Left colon (tissue), 2 donors: ENCODE measurements at regions not wholly inside any gene's neighbourhood (a gene's known extent, or its start where the extent isn't known, plus 50 kb on each side); places are given as distances from the start of the nearest gene placed in this dataset.

Source experiments
- ATAC-seq: fragments of 200-7000 bp; cut with Tn5 transposase; one replicate; pipeline ENCODE4 v1.9.1; 2020; ENCODE audit warnings: mild to moderate bottlenecking, moderate library complexity
- DNase-seq, 2 donors: peaks; one replicate each; pipeline ENCODE4 v3.0.0-alpha.2; 2020
- intact Hi-C, 2 donors: fragments of 100-400 bp; cut with DNase I in 1 of 2; cut with micrococcal nuclease in 1 of 2; formaldehyde crosslinking; loops; one replicate each; pipeline versions ENCODE4 v1.11.2 to v1.14.0; 2022; cut with DNase I, micrococcal nuclease
- donor health status: DM: no; HTN: no; CAD: no.
- donor health status: DM: yes; HTN: yes; CAD: no.

DNA sequence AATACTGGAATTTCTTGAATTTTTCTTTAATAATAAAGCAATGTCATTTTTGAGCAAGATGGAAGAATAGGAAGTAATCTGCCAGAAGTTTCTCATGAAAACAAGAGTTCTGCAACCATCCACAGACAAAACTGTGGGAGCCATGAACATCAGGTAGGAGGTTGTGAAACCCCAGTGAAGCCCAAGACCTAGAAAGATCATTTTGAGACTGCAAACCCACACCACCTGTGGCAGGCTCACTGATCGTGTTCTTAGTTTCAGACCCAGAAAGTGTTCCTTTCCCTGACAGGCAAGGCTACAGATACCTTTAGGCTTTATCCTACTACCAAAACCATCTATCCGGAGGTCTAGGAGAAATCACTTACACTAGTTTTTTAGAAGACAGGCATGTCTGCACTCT, 2189.8 kb upstream of the PCDH20 start:
- no peak for ATAC-seq
- intact Hi-C loops, result no loop called here
- DNase-seq, result no peak

DNA sequence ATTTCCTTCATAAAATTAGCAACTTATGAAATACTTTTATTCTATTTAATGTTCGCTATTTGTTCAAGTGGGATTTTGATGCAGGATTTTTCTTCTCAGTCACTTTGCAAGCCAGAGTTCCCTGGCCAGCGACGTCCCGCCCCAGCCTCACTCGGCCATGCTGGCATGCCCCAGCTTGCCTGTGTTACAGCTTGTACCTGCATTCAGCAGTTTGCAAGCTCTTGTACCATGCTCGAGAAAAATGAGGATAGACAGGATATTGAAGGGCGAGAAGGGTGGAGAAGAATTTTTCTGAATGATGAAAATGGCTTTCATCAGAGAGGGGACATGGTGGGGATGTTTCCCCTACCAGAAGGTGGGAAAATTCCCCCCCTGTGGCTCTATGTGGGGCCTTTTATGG, 2180.2 kb upstream of the PCDH20 start:
- DNase-seq (no peak), ATAC-seq (no peak)
- intact Hi-C loops, result no loop called here

DNA sequence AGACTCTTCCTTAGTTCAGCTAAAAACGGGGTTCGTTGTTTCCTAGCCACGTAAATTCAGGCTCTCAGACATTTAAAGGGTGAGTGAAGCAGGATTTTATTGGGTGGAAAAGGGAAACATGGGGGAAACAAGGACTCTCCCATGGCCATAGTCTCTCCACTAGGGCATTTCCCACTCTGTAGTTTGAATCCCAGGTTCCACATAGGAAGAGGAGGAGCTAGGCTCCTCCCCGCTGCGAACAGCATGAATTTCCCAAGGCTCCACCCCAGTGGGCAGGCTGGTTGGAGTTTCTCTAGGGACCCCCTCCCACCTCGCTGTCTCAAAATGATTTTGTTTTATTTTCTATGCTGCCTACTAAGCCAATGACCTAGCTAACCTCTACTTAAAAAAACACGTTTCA, 2170.8 kb upstream of the PCDH20 start:
- intact Hi-C loops, result no loop called here
- no peak for ATAC-seq
- DNase-seq, result no peak

DNA sequence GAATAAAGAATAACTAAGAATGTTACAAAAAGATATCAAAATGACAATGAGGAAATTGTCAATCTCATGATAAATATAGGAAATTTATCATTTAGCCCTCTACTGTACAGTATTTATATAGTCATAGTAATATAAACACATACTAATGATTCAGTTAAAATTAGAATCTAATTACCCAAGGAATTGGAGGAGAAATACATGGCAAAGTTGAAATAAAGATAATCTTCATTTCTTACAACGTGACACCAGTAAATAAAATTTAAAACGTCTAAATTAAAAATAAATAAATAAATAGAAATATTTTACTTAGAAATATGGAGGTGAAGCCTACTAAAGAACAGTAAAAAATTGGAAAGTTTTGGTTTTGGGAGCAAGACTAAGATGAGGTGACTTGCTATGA, 2163.1 kb upstream of the PCDH20 start:
- DNase-seq, result no peak
- no peak for ATAC-seq
- intact Hi-C loops, result no loop called here

DNA sequence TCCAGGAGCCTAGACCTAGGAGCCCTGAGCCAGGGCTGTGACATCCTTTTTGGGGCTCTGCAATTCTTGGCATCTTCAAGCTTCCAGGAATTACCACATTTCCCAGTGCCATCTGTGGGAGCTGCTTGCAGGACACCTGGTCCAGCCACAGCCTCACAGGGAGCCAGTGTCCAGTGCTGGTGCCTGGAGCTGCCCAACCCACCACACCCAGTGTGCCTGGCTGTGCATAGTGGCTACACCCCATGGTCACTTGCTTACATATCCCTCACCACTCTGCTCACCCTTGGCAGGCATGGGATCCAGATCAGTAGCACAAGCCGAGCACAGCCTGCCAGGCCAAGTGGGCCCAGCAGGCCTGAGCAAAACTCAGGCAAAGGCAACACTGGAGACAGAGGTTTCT, 2151.4 kb upstream of the PCDH20 start:
- no peak for ATAC-seq
- DNase-seq, result no peak
- intact Hi-C loops, result no loop called here

DNA sequence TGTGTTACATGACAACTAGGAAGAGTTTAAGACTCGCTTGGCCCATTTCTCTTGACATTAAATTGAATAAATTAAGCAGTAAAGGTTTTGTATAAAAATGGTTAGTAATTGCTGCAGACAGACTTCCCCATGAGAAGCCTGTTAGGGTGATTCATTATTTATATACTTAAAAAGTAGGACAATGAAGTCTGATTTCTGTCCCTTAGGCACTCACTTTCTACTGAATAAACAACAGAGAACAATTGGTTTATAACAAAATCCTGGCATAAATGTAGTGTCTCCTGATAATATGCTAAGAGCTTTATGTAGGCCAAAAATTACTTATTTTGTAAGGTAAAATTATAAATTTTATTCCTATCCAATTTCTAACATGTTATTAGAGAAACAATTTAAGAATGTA, 2138.5 kb upstream of the PCDH20 start:
- DNase-seq, result no peak
- no peak for ATAC-seq
- intact Hi-C loops, result no loop called here

DNA sequence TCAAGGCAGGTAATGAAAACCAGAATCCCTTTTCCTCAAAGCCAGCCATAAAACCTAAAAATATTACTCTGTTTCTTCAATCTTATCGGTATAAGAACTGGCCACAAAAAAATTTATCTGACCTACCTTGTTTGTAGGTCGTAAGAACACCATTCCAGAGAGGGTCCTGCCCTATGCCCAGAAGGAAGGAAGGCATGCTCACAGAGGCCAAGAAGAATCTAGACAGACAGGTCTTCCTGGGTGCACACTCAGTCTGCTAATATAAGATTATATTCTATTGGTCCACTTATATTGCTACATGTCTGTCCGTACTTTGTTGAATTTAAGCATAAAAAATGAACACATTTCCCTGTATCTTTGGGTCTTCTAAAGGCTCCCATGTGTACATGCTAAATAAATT, 2136.1 kb upstream of the PCDH20 start:
- DNase-seq, result no peak
- no peak for ATAC-seq
- intact Hi-C loops, result no loop called here

DNA sequence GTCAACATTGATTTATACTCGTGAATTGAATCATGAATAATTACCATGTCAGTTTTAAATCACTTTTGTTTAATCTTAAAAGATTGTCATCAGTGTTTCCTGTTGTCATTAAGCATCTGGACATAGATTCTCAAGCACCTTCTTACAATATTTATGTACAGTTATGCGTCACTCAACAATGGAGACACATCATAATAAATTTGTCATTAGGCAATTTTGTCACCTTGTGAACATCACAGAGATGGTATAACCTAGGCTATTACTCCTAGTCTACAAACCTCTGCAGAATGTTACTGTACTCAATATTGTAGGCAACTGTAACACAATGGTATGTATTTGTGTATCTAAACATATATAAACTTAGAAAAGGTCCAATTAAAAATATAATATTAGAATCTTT, 2130.9 kb upstream of the PCDH20 start:
- no peak for ATAC-seq
- intact Hi-C loops, result no loop called here
- no peak for DNase-seq

DNA sequence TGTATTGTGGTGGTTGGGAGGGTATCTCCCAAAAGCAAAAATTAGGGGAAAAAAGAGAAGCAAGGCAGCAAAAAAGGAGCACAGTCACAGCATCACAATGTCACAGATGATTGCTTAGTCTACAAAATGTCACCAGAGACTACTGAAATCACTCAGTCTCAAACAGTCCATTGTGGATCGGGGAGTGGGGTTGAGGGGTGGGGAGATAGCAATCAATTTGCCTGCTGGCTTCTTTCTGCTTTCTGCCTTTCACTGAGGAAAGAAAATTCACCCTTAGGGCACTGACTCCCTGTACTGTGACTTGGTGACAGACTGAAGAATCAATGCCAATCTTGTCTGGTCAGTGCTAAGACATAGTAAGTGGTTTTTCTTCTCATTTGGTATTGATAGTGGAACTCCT, 2127.1 kb upstream of the PCDH20 start:
- DNase-seq (no peak), ATAC-seq (no peak)
- intact Hi-C loops, result no loop called here

DNA sequence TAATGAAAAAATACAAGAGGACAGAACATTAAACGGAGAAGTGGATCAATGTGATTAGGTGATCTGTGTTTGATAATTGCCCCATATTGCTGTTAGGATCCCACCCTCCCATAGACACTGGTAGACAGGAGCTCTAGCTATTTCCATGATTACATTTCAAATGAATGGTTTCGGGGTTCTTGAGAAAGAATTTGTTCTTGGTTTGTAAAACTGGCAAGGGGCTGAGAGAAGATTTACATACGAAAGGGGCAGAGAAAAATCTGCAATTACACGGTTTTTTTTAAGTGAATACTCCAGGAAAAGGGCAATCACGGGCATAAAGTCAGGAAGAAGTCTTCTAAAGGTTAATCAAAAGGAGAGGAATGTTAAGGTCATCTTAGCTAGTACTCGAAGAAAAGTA, 2125.7 kb upstream of the PCDH20 start:
- DNase-seq (no peak), ATAC-seq (no peak)
- intact Hi-C loops, result no loop called here

DNA sequence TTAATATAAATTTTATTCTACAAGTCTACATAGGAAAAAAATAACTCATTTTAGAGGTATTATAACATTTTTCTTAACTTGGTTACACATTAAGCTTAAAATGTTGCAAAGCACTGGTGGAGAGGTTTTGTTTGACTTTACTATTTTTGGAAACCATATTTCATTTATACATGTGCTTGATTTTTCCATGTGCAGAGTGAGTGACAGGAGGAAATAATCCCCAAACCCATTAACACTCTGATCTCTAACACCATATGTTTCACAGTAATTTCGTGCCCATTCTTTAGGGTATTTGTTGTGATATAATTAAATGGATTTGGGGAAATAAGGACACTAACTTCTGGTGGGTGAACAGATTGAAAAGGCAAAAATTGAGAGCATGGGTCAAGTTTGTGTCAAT, 2124.4 kb upstream of the PCDH20 start:
- ATAC-seq, result no peak
- DNase-seq, result no peak
- intact Hi-C loops, result no loop called here

DNA sequence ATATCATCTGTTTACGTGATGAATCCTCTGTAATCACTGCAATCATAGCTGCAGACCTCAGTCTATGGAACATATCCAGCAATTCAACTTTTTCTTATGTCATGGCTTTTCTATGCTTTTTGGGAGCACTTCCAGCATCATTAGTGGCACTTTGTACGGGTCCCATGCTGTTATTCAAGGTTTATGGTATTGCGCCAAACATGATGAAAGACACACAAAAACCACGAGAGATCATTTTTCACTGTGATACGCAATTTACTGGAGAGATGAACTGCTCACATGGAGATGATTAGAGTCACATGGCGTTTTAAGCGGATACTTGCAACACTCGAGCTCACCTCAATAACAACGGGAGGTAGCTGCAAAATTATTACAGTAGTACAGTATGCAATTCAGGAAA, 2101.7 kb upstream of the PCDH20 start:
- DNase-seq (no peak), ATAC-seq (no peak)
- intact Hi-C loops, result no loop called here

DNA sequence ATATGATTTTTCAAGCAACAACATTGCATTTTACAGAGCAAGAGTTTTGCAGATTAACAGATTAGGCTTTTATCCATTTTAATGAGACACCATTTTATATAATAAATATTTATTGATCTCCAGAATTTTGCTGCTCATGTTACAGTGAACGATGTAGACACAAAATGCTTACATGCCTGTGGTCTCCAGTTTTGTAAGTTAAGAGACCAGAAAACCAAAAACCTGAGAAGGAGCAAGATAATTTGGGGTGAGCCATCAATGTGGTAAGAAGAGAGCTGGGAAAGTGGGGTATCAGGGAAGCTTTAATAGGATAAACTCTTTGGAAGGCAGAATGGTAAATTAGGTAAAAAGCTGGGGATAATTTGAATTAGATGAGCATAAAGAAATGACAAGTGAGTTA, 2100.5 kb upstream of the PCDH20 start:
- intact Hi-C loops, result no loop called here
- ATAC-seq, result no peak

DNA sequence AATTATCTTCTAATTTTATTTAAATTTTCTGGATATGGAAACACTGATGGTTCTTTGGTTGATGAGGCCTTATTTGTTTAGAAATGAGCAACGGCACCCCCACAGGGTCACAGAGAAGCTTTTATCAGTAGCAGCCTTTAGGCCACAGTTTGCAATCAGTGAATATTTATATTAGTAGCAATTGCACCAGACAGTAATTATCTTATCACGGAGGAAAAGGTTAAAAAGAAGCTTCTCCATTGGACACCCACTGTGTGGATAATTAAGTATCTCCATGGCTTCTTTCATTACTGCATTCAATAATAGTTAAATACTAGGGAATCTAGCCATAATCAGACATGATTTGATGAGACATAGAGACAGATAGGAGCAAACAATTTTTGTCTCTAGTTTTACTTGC, 2099.2 kb upstream of the PCDH20 start:
- intact Hi-C loops, result no loop called here
- no peak for ATAC-seq

More for the DNA sequence above, 2100.5 kb upstream of the PCDH20 start:
- no peak for DNase-seq

DNA sequence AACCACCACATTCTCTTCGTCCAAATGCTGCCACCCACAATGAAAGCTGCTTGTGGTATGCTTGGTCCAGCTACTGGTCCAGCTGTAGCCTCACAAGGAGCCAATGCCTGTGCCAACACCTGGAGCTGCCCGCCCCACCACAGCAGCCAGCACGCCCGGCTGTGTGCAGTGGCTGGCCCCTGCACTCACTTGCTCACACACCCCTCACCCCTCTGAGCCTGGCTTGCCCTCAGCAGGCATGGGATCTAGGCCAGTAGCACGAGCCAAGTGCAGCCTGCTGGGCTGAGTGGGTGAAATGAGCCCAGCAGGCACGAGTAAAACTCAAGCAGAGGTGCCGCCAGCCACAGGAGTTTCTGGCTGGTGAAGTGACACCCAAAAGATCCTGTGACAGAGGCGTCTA, 2096.4 kb upstream of the PCDH20 start:
- ATAC-seq (no peak), DNase-seq (no peak)
- intact Hi-C loops, result no loop called here

More for the DNA sequence above, 2099.2 kb upstream of the PCDH20 start:
- no peak for DNase-seq

DNA sequence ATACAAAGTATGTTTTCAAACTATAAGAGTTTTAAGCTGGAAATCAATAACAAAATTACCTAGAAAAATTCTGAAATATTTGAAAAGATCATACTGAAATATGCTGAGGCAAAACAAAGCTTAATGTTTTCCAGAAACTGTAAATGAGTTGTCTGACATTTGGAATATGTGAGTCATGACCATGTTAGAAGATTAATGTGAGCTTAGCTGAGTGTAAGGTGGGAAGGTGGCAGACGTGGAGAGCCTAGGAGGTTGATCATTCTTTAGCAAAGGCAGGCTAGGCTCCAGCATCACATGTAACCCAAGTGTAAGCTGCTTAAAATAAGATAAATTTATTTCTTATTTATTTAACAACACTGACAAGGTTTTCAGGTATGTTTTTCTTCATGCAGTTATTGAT, 2086.1 kb upstream of the PCDH20 start:
- intact Hi-C loops, result no loop called here
- DNase-seq, result no peak
- ATAC-seq, result no peak

DNA sequence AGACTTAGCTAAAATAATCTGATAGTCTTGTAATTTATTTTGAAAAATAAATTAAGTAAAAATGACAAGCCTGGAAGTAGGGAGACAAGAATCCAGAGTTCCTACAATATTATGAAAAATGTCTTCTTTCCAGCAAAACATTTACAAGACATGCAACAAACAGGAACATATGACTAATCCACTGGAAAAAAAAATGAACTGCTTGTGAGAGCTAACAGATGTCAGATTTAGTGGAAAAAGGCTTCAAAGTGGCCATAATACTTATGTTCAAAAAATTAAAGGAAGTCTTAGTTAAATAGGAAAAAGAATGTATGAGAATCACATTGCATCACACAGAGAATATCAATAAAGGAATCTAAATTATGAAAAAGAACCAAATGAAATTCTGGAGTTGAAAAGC, 2082.0 kb upstream of the PCDH20 start:
- no peak for DNase-seq
- intact Hi-C loops, result no loop called here

DNA sequence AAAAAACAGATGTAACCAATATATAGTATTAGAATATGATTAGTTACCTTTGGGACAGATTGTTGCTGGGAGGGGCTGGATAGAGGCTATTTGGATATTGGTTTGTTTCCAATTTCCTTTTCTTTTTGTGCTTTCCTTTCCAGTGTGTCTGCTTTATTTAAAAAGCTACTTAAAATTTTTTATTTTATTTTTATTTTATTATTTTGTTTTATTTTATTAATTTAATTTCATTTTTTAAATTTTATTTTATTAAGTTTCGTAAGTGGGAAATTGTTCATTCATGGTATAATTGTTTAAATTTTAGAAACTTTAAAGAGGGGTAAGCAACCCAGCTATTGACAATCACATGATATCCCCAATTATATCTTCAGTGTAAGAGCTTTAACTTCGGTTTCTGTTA, 2077.0 kb upstream of the PCDH20 start:
- ATAC-seq (no peak), DNase-seq (no peak)
- intact Hi-C loops, result no loop called here

More for the DNA sequence above, 2082.0 kb upstream of the PCDH20 start:
- ATAC-seq, result no peak

DNA sequence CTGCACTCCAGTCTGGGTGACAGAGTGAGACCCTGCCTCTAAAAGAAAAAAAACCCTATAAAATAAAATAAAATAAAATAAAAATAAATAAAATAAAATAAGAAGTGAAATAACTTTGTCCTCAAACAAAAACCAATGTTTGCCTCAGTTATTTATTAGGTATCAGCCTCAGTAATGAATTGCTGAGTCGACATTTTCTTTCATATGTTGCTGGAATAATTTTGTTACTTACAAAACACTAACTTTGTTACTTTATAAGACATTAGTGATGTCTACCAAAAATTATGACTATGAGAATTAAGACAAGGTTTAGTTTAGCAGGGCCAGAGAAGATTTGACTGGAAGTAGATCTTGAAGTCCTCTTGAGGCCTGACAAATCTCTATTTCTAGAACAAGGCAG, 2074.5 kb upstream of the PCDH20 start:
- ATAC-seq (no peak), DNase-seq (no peak)
- intact Hi-C loops, result no loop called here

DNA sequence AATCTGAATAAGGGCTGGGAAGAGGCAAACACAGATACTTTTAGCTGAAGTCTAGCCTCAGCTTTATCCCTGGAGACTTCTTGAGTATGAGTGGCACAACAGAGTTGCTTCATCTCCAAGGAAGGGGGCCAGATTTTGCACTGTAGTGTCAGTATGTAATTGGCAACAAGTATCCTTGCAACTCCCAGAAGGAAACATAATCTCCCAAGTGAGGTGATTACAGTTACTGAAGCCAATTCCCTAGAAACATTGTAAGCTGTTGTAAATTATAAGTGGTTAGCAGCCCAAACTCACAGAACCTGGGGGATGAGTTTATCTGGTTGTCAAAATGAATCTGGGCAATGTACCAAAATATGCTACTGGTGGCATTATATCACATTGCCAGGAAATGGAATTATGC, 2065.7 kb upstream of the PCDH20 start:
- no peak for ATAC-seq
- intact Hi-C loops, result no loop called here
- no peak for DNase-seq

DNA sequence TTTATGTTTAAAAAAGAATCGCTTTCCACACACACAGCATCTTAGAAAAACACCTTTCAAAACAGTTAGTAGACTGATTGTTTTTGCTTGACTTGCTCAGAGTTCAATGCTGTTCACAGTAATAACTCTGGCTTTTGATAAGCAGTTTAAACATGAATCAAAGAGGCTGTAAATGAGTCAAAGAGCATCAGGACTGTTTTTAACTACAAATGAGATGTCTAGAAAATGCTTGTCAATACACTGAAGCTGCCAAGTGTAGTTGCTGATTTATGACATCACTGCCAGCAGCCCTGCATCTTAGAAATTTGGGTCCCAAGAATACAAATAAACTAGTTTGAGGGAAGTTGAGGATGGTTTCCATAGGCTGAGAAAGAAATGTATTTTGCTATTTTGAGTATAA, 2057.1 kb upstream of the PCDH20 start:
- no peak for ATAC-seq
- no peak for DNase-seq
- intact Hi-C loops, result no loop called here
